ENCODE measurements at regions not wholly inside any gene's neighbourhood (a gene's known extent, or its start where the extent isn't known, plus 50 kb on each side); places are given as distances from the start of the nearest gene placed in this dataset.

GRCh38 chr15:77786181-77786890 lies 153.6 kb upstream of the LINGO1 start:
- DNase-seq, result no peak

- DNase-seq, result peak; percentile 25 to 38
Measured at GRCh38 chr15:77784361-77785292, 151.9 kb upstream of the LINGO1 start.

GRCh38 chr15:77783636-77784035 lies 150.9 kb upstream of the LINGO1 start:
- no peak for DNase-seq

- DNase-seq, result no peak
Measured at GRCh38 chr15:77782691-77783090, 150.0 kb upstream of the LINGO1 start.

GRCh38 chr15:77781946-77782240 lies 149.2 kb upstream of the LINGO1 start:
- no peak for DNase-seq

GRCh38 chr15:77781151-77781945 lies 148.6 kb upstream of the LINGO1 start:
- no peak for DNase-seq

GRCh38 chr15:77778802-77779201 lies 146.1 kb upstream of the LINGO1 start:
- DNase-seq, result no peak

GRCh38 chr15:77775837-77776236 lies 143.1 kb upstream of the LINGO1 start:
- DNase-seq, result no peak

GRCh38 chr15:77775373-77775772 lies 142.7 kb upstream of the LINGO1 start:
- DNase-seq, result no peak

GRCh38 chr15:77774350-77774749 lies 141.6 kb upstream of the LINGO1 start:
- no peak for DNase-seq

GRCh38 chr15:77773903-77774302 lies 141.2 kb upstream of the LINGO1 start:
- no peak for DNase-seq

GRCh38 chr15:77772641-77773402 lies 140.1 kb upstream of the LINGO1 start:
- DNase-seq, result no peak

GRCh38 chr15:77771616-77772015 lies 138.9 kb upstream of the LINGO1 start:
- DNase-seq, result no peak

- no peak for DNase-seq
Measured at GRCh38 chr15:77769700-77770099, 137.0 kb upstream of the LINGO1 start.

GRCh38 chr15:77768521-77769078 lies 135.9 kb upstream of the LINGO1 start:
- no peak for DNase-seq

- DNase-seq, result no peak
Measured at GRCh38 chr15:77768107-77768506, 135.4 kb upstream of the LINGO1 start.

- no peak for DNase-seq
Measured at GRCh38 chr15:77764095-77764494, 131.4 kb upstream of the LINGO1 start.

- DNase-seq, result no peak
Measured at GRCh38 chr15:77762747-77763355, 130.1 kb upstream of the LINGO1 start.

- no peak for DNase-seq
Measured at GRCh38 chr15:77759896-77760592, 127.3 kb upstream of the LINGO1 start.

GRCh38 chr15:77753939-77754338 lies 121.2 kb upstream of the LINGO1 start:
- DNase-seq, result no peak

GRCh38 chr15:77753281-77753873 lies 120.7 kb upstream of the LINGO1 start:
- no peak for DNase-seq
